HG02763 (cell line): ENCODE measurements at regions not wholly inside any gene's neighbourhood (a gene's known extent, or its start where the extent isn't known, plus 50 kb on each side); places are given as distances from the start of the nearest gene placed in this dataset.

ENCODE experiments used
- ATAC-seq: cut with Tn5 transposase; IDR thresholded peaks from one replicate; pipeline ENCODE4 v1.9.1; 2021; ENCODE audit warnings: mild to moderate bottlenecking, moderate library complexity; ENCODE audit not compliant: unreplicated experiment

GRCh38 chrX:22325096-22325495 lies 52.4 kb downstream of the CBLL2 start:
- ATAC-seq, result no peak

- no peak for ATAC-seq
These were observed 57.1 kb downstream of the CBLL2 start for GRCh38 chrX:22329783-22330182.

GRCh38 chrX:22338740-22339139 lies 66.0 kb downstream of the CBLL2 start:
- ATAC-seq, result no peak

- ATAC-seq, result no peak
These were observed 66.7 kb downstream of the CBLL2 start for GRCh38 chrX:22339459-22339858.

GRCh38 chrX:22340022-22340616 lies 67.4 kb downstream of the CBLL2 start:
- no peak for ATAC-seq

- ATAC-seq, result no peak
These were observed 70.5 kb downstream of the CBLL2 start for GRCh38 chrX:22343192-22343591.

- ATAC-seq, result no peak
These were observed 73.2 kb downstream of the CBLL2 start for GRCh38 chrX:22345884-22346283.

GRCh38 chrX:22347491-22347890 lies 74.8 kb downstream of the CBLL2 start:
- ATAC-seq, result no peak

GRCh38 chrX:22349116-22349515 lies 76.4 kb downstream of the CBLL2 start:
- ATAC-seq, result no peak

GRCh38 chrX:22351076-22351475 lies 78.4 kb downstream of the CBLL2 start:
- no peak for ATAC-seq

GRCh38 chrX:22351966-22352365 lies 79.3 kb downstream of the CBLL2 start:
- no peak for ATAC-seq

- no peak for ATAC-seq
These were observed 84.9 kb downstream of the CBLL2 start for GRCh38 chrX:22357621-22358020.

- ATAC-seq, result no peak
These were observed 87.4 kb downstream of the CBLL2 start for GRCh38 chrX:22360129-22360528.

GRCh38 chrX:22365460-22365859 lies 92.7 kb downstream of the CBLL2 start:
- no peak for ATAC-seq

GRCh38 chrX:22366166-22366702 lies 93.5 kb downstream of the CBLL2 start:
- no peak for ATAC-seq

- ATAC-seq, result no peak
These were observed 94.2 kb downstream of the CBLL2 start for GRCh38 chrX:22366906-22367305.

GRCh38 chrX:22373094-22373493 lies 100.4 kb downstream of the CBLL2 start:
- ATAC-seq, result no peak

GRCh38 chrX:22373766-22374165 lies 101.1 kb downstream of the CBLL2 start:
- no peak for ATAC-seq

GRCh38 chrX:22376369-22376768 lies 103.7 kb downstream of the CBLL2 start:
- no peak for ATAC-seq

- ATAC-seq, result no peak
These were observed 105.6 kb downstream of the CBLL2 start for GRCh38 chrX:22378296-22378695.

GRCh38 chrX:22383988-22384387 lies 111.3 kb downstream of the CBLL2 start:
- ATAC-seq, result no peak

- ATAC-seq, result no peak
These were observed 117.0 kb downstream of the CBLL2 start for GRCh38 chrX:22389556-22390179.
